HG03103 (cell line): ENCODE measurements at regions not wholly inside any gene's neighbourhood (a gene's known extent, or its start where the extent isn't known, plus 50 kb on each side); places are given as distances from the start of the nearest gene placed in this dataset.
A peak's percentile ranks its signal among the peaks of the same experiment; 100 is the strongest.

Source experiments
- ATAC-seq: cut with Tn5 transposase; IDR thresholded peaks from one replicate; pipeline ENCODE4 v1.9.1; 2021; ENCODE audit warnings: low read depth; ENCODE audit not compliant: unreplicated experiment

GRCh38 chr6:2542101-2542857 is 208.4 kb downstream of the MYLK4 start:
- peak; percentile 14 for ATAC-seq

GRCh38 chr6:2536451-2536850 is 214.3 kb downstream of the MYLK4 start:
- ATAC-seq = no peak

DNA sequence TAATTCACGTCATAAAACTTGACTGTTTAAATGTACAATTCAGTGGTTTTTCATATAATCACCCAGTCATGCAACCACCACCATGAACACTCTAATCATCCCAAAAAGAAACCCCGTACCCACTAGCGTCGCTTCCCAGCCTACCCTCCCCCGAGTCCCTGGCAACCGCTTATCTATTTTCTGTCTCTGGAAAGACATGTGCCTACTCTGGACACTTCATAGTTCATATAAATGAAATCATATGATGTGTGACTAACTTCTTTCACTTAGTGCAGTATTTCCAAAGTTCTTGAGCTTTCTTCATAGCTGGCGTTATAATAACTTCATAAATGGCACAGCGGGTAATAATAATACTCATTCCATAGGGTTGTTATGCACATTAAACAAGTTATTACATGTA is 215.2 kb downstream of the MYLK4 start:
- no peak for ATAC-seq

DNA sequence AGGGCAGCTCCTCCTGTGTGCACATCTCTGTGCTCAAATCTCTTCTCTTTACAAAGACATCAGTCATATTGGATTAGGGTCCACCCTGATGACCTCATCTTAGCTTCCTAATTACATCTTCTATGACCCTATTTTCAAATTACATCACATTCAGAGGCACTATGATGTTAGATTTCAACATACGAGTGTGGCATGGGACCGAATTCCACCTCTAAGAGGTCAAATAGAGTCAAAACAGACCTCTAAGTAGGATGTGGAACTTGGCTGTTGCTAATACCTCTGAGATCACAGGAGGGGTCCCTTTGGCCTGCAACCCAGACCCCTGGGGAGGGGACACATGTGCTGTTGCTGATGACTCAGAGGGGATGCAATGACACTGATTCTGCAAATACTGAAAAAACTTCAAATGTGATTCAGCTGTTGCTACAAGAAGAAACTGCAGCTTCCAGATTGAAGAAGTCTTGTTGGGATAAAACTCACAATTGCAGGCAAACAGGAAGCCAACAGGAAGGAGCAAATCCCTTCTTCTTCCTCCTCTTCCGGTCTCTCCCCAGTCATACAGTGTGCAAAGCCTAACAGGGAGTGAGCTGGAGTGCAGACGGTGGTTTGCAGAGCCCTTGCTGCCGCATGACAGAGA is 216.2 kb downstream of the MYLK4 start:
- ATAC-seq = no peak

- ATAC-seq = no peak
Observed at GRCh38 chr6:2531426-2532215, 219.1 kb downstream of the MYLK4 start.

- no peak for ATAC-seq
Observed at GRCh38 chr6:2529211-2529719, 221.5 kb downstream of the MYLK4 start.

DNA sequence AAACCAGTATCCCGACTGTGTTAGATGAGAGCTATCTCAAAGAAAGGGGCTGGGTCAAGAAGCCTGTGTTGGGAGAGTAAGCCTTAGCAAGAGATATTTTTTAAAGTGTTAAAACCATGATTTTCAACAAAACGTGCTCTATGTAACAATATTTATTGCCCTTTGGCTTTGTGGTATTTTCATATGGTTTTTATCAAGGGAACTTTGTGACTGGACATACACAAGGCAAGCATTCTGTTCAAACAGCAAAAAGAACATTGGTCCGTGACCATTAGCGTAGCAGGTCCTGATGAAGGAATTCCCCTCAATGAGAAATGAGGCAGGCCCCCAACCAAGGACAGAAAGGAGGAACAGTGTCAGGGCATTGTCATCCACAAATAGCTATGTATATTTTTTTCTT is 222.6 kb downstream of the MYLK4 start:
- ATAC-seq = no peak

DNA sequence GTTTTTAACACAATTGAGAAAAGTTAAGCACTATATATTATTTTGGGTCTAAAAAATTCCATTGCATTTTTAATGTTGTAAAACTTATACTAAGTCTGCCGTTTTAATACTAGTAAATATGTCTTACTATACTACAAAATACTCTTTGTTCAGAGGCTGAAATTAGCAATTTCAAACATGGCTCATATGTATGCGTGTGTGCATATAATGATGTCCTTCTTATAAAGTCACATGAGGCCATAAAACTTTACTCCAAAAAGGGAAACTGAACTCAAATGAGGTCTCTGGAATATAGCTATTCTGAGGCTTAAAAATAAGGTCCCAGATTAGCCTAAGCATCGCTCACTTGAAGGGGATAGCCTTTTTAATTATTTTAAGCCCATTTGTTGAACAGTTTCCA is 224.0 kb downstream of the MYLK4 start:
- ATAC-seq = no peak

- no peak for ATAC-seq
Observed at GRCh38 chr6:2524090-2524489, 226.6 kb downstream of the MYLK4 start.

DNA sequence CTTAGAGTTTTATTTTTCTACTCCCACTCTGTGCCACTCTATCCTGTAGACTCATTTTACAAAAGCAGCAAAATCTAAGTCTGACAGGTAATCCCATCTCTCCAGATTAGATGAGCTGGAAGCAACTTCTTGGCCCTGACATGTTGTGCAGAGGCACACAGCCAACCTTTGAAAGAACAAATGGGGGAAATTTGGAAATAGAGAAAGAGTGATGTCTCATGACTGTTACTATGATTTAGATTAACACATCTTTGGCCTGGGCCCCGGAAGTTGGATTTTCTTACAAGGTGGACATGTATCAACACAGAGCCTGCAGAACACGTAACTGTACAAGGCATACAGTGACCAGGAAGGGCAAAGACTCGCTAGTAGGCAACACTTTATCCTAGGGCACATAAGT is 227.7 kb downstream of the MYLK4 start:
- no peak for ATAC-seq

GRCh38 chr6:2522521-2522920 is 228.2 kb downstream of the MYLK4 start:
- no peak for ATAC-seq

GRCh38 chr6:2517855-2518473 is 232.8 kb downstream of the MYLK4 start:
- ATAC-seq = no peak

DNA sequence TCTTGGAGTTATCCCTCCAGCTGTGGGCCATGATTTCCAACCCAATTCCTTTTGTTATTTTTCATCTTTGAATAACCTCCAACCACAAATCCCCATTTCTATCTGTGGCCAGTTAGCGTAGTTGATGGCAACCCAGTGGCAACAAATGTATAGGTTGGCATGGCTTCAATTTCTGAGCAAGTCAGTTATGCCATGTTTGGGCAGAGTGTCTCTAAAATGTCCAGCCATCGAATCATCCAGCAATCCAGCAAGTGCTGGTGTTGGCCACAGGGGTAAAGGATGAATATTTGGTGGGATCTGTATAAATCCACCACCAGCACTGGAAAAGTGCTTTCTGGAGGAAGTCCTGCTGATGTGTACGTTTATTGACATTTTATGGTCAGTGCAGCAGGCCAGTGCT is 233.3 kb downstream of the MYLK4 start:
- ATAC-seq = no peak

DNA sequence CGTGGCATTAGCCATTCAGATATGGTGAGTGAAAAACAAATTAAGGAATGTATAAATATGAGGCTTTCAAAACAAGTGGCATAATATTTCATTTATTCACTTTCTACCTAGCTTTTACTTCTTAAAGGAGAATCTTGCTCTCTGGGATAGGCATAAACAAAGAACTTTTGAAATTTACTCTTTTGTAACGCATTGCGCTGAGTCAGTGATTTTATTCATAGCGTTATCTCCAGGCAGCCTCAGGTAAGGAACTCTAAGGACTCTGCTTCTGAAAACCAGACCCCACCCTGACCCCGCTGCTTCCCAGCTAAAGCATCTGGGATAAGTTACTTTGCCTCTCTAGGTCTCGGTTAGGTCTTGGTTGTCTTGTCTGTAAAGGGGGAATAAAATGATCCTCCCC is 234.7 kb downstream of the MYLK4 start:
- no peak for ATAC-seq

GRCh38 chr6:2514965-2515543 is 235.7 kb downstream of the MYLK4 start:
- no peak for ATAC-seq

GRCh38 chr6:2512802-2513201 is 237.9 kb downstream of the MYLK4 start:
- no peak for ATAC-seq

GRCh38 chr6:2510316-2510715 is 240.4 kb downstream of the MYLK4 start:
- no peak for ATAC-seq

DNA sequence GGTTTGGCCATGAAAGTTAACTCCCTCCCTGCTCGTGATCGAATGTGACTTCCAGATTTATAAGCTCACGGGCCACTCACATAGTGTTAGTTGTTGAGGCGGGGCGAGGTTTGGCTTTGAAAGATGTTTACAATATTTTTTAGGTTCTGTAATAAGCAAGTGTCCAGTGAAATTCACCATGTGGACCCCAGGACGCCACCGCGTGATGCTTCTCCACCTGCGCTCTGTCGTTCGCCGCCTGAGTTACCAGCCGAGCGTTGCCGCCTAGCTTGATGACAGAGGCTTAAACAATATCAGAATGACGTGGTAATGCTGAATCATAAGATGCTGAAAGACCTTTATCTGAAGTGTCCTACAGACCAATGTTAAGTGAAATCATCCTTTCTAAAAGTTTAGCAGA is 241.0 kb downstream of the MYLK4 start:
- no peak for ATAC-seq

DNA sequence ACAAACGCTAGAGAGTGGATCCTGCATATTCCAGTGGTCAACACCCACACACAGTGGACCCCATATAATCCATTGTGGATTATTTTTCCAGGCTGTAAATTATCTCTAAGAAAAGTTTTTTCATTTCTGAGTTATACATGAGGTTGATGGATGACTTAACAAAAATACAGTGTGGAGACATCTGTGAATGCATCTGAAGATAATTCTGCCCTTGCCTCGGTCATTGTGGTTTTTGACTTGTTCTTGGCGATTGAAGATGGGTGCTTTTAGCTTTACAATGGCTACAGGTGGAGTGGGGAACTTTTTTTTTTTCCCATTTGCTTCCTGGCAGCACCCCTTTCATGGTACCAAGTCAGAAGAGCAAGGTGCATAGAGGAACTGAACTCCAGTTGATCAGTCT is 242.7 kb downstream of the MYLK4 start:
- no peak for ATAC-seq

DNA sequence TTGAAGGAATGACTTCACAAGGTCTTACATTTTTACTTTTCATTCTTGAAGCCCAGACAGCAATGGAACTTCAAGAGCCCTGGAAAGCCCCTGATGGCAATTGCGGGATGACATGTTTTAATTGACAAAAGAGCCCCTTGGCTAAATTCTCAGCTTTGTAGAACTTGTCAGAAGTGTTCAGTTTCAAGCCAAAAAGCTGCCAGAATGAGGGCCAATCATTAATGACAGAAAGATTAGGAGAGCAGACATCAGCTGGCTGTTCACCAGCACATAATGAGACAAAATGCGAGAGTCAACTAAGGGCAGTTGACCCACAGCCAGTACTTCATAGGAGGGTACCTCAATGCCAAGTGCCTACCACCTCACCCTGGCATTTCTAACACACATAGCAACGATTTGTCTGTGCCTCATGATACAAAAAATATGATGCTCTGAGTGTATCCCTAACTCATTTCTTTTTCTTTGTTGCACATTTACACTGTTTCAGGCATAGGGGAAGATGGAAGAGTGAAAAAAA is 243.1 kb downstream of the MYLK4 start:
- no peak for ATAC-seq
